H9 (cell line): ENCODE measurements at regions not wholly inside any gene's neighbourhood (a gene's known extent, or its start where the extent isn't known, plus 50 kb on each side); places are given as distances from the start of the nearest gene placed in this dataset.

Experiments used
- DNase-seq: peaks from one replicate; pipeline ENCODE4 v3.0.0-alpha.2; 2017
- H2AFZ ChIP-seq: one replicate; pipeline ENCODE4 v1.6.1; 2013; ENCODE audit warnings: mild to moderate bottlenecking, low read length, control low read depth, moderate library complexity
- H2AK5ac ChIP-seq: 2 replicates; pipeline ENCODE4 v1.6.1; 2013; ENCODE audit warnings: low read length, control low read depth, mixed read lengths; ENCODE audit not compliant: insufficient read length
- H2BK120ac ChIP-seq: one replicate; pipeline ENCODE4 v1.6.1; 2013; ENCODE audit warnings: low read depth, mild to moderate bottlenecking, low read length, control low read depth, inconsistent platforms; ENCODE audit not compliant: poor library complexity, severe bottlenecking
- H2BK12ac ChIP-seq: 2 replicates; pipeline ENCODE4 v1.6.1; 2013; ENCODE audit warnings: low read length, control low read depth, mixed read lengths, low read depth; ENCODE audit not compliant: insufficient read length
- H2BK15ac ChIP-seq: 2 replicates; pipeline ENCODE4 v1.6.1; 2013; ENCODE audit warnings: low read depth, low read length, control low read depth
- H2BK20ac ChIP-seq: one replicate; pipeline ENCODE4 v1.6.1; 2013; ENCODE audit warnings: low read depth, mild to moderate bottlenecking, low read length, control low read depth, inconsistent platforms; ENCODE audit not compliant: poor library complexity, severe bottlenecking
- H2BK5ac ChIP-seq: 2 replicates; pipeline ENCODE4 v1.6.1; 2013; ENCODE audit warnings: low read length, control low read depth, mixed read lengths; ENCODE audit not compliant: insufficient read length
- H3K14ac ChIP-seq: 2 replicates; pipeline ENCODE4 v1.6.1; 2013; ENCODE audit warnings: low read length, control low read depth; ENCODE audit not compliant: insufficient read depth
- H3K18ac ChIP-seq: 2 replicates; pipeline ENCODE4 v1.6.1; 2013; ENCODE audit warnings: low read depth, mild to moderate bottlenecking, mixed read lengths, low read length, control low read depth; ENCODE audit not compliant: insufficient read length
- H3K23ac ChIP-seq: 2 replicates; pipeline ENCODE4 v1.6.1; 2013; ENCODE audit warnings: low read length, control low read depth, mixed read lengths, low read depth; ENCODE audit not compliant: insufficient read length
- H3K23me2 ChIP-seq: 2 replicates; pipeline ENCODE4 v1.6.1; 2013; ENCODE audit warnings: low read depth, mild to moderate bottlenecking, mixed read lengths, low read length, control low read depth; ENCODE audit not compliant: insufficient read length, poor library complexity, severe bottlenecking
- H3K27ac ChIP-seq: 2 replicates; pipeline ENCODE4 v1.5.1; 2013; ENCODE audit warnings: low read length, control low read depth, mixed read lengths, low read depth; ENCODE audit not compliant: insufficient read length
- H3K27me3 ChIP-seq: 2 replicates; pipeline ENCODE4 v1.6.1; 2013; ENCODE audit warnings: low read length, control low read depth, inconsistent platforms; ENCODE audit not compliant: insufficient read depth
- H3K4ac ChIP-seq: 2 replicates; pipeline ENCODE4 v1.6.1; 2013; ENCODE audit warnings: low read depth, mild to moderate bottlenecking, control low read depth, inconsistent platforms, low read length, moderate library complexity
- H3K4me1 ChIP-seq: 2 replicates; pipeline ENCODE4 v1.6.1; 2013; ENCODE audit warnings: low read length, control low read depth, inconsistent platforms; ENCODE audit not compliant: insufficient read depth
- H3K4me2 ChIP-seq: 2 replicates; pipeline ENCODE4 v1.6.1; 2013; ENCODE audit warnings: low read length, control low read depth, mixed read lengths; ENCODE audit not compliant: insufficient read length, insufficient read depth
- H3K56ac ChIP-seq: 2 replicates; pipeline ENCODE4 v1.6.1; 2013; ENCODE audit warnings: low read depth, mild to moderate bottlenecking, mixed read lengths, low read length, control low read depth; ENCODE audit not compliant: insufficient read length
- H3K79me1 ChIP-seq: 2 replicates; pipeline ENCODE4 v1.6.1; 2013; ENCODE audit warnings: low read depth, mild to moderate bottlenecking, moderate library complexity, low read length, control low read depth, inconsistent platforms; ENCODE audit not compliant: insufficient read depth, poor library complexity, severe bottlenecking
- H3K79me2 ChIP-seq: 2 replicates; pipeline ENCODE4 v1.6.1; 2013; ENCODE audit warnings: low read length, control low read depth, inconsistent platforms; ENCODE audit not compliant: insufficient read depth
- H3K9ac ChIP-seq: 2 replicates; pipeline ENCODE4 v1.6.1; 2013; ENCODE audit warnings: low read length, control low read depth, mixed read lengths; ENCODE audit not compliant: insufficient read length; ENCODE audit errors: extremely low read depth
- H3K9me3 ChIP-seq: one replicate; pipeline ENCODE4 v1.6.1; 2013; ENCODE audit warnings: low read depth, low read length, inconsistent platforms; ENCODE audit not compliant: control insufficient read depth
- H3T11ph ChIP-seq: one replicate; pipeline ENCODE4 v1.6.1; 2013; ENCODE audit warnings: mild to moderate bottlenecking, low read length, control low read depth, inconsistent platforms
- H4K20me1 ChIP-seq: one replicate; pipeline ENCODE4 v1.6.1; 2013; ENCODE audit not compliant: control insufficient read depth, insufficient read length, insufficient read depth
- H4K5ac ChIP-seq: 2 replicates; pipeline ENCODE4 v1.6.1; 2013; ENCODE audit warnings: low read depth, mild to moderate bottlenecking, mixed read lengths, low read length, control low read depth; ENCODE audit not compliant: insufficient read length
- H4K8ac ChIP-seq: replicated peaks from 2 replicates; pipeline ENCODE4 v1.6.1; 2013; ENCODE audit warnings: low read length, control low read depth, mixed read lengths, low read depth; ENCODE audit not compliant: insufficient read length
- H4K91ac ChIP-seq: 2 replicates; pipeline ENCODE4 v1.6.1; 2013; ENCODE audit warnings: low read depth, mild to moderate bottlenecking, moderate library complexity, mixed read lengths, low read length, control low read depth; ENCODE audit not compliant: insufficient read length
- H3K27ac Mint-ChIP-seq, 3 experiments: 2 replicates in 2 of 3; 3 replicates in 1 of 3; pipeline ENCODE4 v1.8.0; 2020 to 2021; ENCODE audit warnings: mixed read lengths in 3 of 3, mild to moderate bottlenecking in 1 of 3, moderate library complexity in 1 of 3
- H3K27me3 Mint-ChIP-seq: 2 replicates; pipeline ENCODE4 v1.8.0; 2021; ENCODE audit warnings: low read depth, mild to moderate bottlenecking, moderate library complexity, mixed read lengths
- H3K36me3 Mint-ChIP-seq, 3 experiments: 2 replicates in 2 of 3; 3 replicates in 1 of 3; pipeline ENCODE4 v1.8.0; 2020 to 2021; ENCODE audit warnings: low read depth in 3 of 3, mixed read lengths in 3 of 3; ENCODE audit not compliant: insufficient read depth in 1 of 3
- H3K4me1 Mint-ChIP-seq, 2 experiments: 2 replicates each; pipeline ENCODE4 v1.8.0; 2020; ENCODE audit warnings: mixed read lengths in 2 of 2
- H3K4me3 Mint-ChIP-seq, 2 experiments: 2 replicates in 1 of 2; 3 replicates in 1 of 2; pipeline ENCODE4 v1.8.0; 2020 to 2021; ENCODE audit warnings: mild to moderate bottlenecking in 2 of 2, mixed read lengths in 2 of 2, moderate library complexity in 1 of 2
- H3K9me3 Mint-ChIP-seq, 2 experiments: 2 replicates in 1 of 2; 3 replicates in 1 of 2; pipeline ENCODE4 v1.8.0; 2020; ENCODE audit warnings: mild to moderate bottlenecking in 2 of 2, mixed read lengths in 2 of 2, moderate library complexity in 1 of 2
- CTCF ChIP-seq: fragments of 200-600 bp; sonication (generic); conservative IDR thresholded peaks from 3 replicates; pipeline ENCODE4 v1.8.0; 2021; ENCODE audit warnings: antibody characterized with exemption, mild to moderate bottlenecking
- WGBS: extraction: QIAGEN DNeasy Blood & Tissue Kit; methylation state at CpG from one replicate; pipeline ENCODE4 v1.1.7; 2013; ENCODE audit warnings: missing lambda C conversion rate, low lambda C conversion rate, mixed read lengths; ENCODE audit not compliant: insufficient read length; ENCODE audit errors: extremely low coverage; 5-methylcytosine and 5-hydroxymethylcytosine counted together

GRCh38 chr16:59370717-59371116, 636.6 kb upstream of the GOT2 start:
- 100% methylated on average over 1 of the region's 4 CpGs for WGBS
- no peak overlapping the region for H4K5ac ChIP-seq
- no peak for DNase-seq
- H3K4me1 ChIP-seq = no peaks in the 10 kb centered on the region; the same call in 1 of the 2 replicates
- H3K36me3 Mint-ChIP-seq = no peaks in the 10 kb centered on the region
- H3K9ac ChIP-seq = no peak overlapping the region
- no peak overlapping the region for H2BK12ac ChIP-seq
- H4K20me1 ChIP-seq = no peaks in the 10 kb centered on the region
- H3K4me2 ChIP-seq = no peak overlapping the region
- H3K9me3 Mint-ChIP-seq = peaks cover 0 to 4% of the 10 kb centered on the region in 2 experiments; a peak in 2 of 5 replicates
- peaks cover 20 to 21% of the 10 kb centered on the region in 2 experiments for H3K4me1 Mint-ChIP-seq
- H3K79me1 ChIP-seq = no peaks in the 10 kb centered on the region
- no peaks in the 10 kb centered on the region for H3K9me3 ChIP-seq
- H2BK15ac ChIP-seq = no peak overlapping the region
- TF ChIP-seq CTCF = no peak
- H2BK20ac ChIP-seq = no peak overlapping the region
- no peak overlapping the region for H3K14ac ChIP-seq
- no peaks in the 10 kb centered on the region for H3K23me2 ChIP-seq
- H4K91ac ChIP-seq = no peak overlapping the region
- no peak overlapping the region for H3K27ac Mint-ChIP-seq
- no peak overlapping the region for H3K4me3 Mint-ChIP-seq
- H3K23ac ChIP-seq = no peak overlapping the region
- no peak overlapping the region for H2AFZ ChIP-seq
- no peak overlapping the region for H2BK5ac ChIP-seq
- H2AK5ac ChIP-seq = no peak overlapping the region
- no peak overlapping the region for H4K8ac ChIP-seq
- no peak overlapping the region for H3K27ac ChIP-seq
- no peak overlapping the region for H2BK120ac ChIP-seq
- no peak overlapping the region for H3K18ac ChIP-seq
- H3K27me3 ChIP-seq = no peaks in the 10 kb centered on the region
- peaks cover 13% of the 10 kb centered on the region for H3K27me3 Mint-ChIP-seq
- H3K56ac ChIP-seq = no peak overlapping the region
- no peak overlapping the region for H3T11ph ChIP-seq
- no peaks in the 10 kb centered on the region for H3K79me2 ChIP-seq
- no peak overlapping the region for H3K4ac ChIP-seq
